ENCODE measurements at regions not wholly inside any gene's neighbourhood (a gene's known extent, or its start where the extent isn't known, plus 50 kb on each side); places are given as distances from the start of the nearest gene placed in this dataset.

DNA sequence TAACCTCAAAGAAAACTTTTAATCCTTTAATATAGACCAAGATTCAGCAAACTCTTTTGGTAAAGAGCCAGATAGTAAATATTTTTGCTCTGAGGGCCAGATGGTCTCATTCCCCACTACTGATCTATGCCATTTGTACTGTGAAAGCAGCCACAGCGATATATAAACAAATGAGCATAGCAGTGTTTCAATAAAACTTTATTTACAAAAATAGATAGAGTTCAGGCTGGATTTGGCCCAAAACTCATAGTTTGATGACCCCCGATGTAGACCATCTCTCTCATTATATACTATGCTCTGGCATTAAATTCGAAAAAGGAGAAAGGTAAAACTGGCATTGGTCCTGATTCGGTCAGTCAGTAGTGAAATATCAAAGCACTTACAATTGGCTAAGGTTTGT, 195.8 kb upstream of the NRIP1 start:
- TF ChIP-seq, protein P1, sequence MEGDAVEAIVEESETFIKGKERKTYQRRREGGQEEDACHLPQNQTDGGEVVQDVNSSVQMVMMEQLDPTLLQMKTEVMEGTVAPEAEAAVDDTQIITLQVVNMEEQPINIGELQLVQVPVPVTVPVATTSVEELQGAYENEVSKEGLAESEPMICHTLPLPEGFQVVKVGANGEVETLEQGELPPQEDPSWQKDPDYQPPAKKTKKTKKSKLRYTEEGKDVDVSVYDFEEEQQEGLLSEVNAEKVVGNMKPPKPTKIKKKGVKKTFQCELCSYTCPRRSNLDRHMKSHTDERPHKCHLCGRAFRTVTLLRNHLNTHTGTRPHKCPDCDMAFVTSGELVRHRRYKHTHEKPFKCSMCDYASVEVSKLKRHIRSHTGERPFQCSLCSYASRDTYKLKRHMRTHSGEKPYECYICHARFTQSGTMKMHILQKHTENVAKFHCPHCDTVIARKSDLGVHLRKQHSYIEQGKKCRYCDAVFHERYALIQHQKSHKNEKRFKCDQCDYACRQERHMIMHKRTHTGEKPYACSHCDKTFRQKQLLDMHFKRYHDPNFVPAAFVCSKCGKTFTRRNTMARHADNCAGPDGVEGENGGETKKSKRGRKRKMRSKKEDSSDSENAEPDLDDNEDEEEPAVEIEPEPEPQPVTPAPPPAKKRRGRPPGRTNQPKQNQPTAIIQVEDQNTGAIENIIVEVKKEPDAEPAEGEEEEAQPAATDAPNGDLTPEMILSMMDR (conservative IDR thresholded peaks at IDR 0.05), result no peak
- TF ChIP-seq ZFX (IDR thresholded peaks at IDR 0.05), result no peak

All from C4-2B (cell line).